ENCODE measurements at regions not wholly inside any gene's neighbourhood (a gene's known extent, or its start where the extent isn't known, plus 50 kb on each side); places are given as distances from the start of the nearest gene placed in this dataset.

DNA sequence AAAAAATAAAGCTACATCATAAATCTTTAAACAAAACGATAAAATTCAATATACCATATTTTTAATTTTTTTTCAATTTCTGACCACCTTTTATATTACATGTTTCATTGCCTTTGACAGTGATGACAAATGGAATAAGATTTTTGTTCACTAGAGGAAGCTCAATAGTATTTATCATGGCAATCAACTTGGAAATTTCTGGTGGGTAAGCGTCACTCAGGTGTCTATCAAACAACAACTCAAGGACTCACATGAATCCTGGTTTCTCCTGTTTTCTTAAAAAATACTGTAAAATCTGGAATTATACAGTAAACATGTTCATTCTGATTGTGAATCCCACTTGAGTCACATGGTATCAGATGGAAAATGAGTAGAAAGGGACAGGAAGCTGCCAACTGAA is 782.2 kb downstream of the OTOL1 start:
- Histone ChIP-seq H3K27ac (ENCODE audit: low read depth in 2 of 2, low read length in 2 of 2) (no peak overlapping the region), H3K4me1 (ENCODE audit: control insufficient read depth in 2 of 2, insufficient read depth in 2 of 2, low read length in 2 of 2) (no peaks in the 10 kb centered on the region), H3K27me3 (ENCODE audit: control insufficient read depth in 2 of 2, insufficient read depth in 2 of 2, low read length in 2 of 2) (no peaks in the 10 kb centered on the region), H3K9ac (ENCODE audit: low read depth in 1 of 2, low read length in 2 of 2) (no peak overlapping the region), H3K9me3 (ENCODE audit: control insufficient read depth in 2 of 2, low read length in 2 of 2) (no peaks in the 10 kb centered on the region), H3K4me3 (ENCODE audit: low read length in 2 of 2) (no peak overlapping the region), H3K36me3 (ENCODE audit: control insufficient read depth in 2 of 2, insufficient read depth in 2 of 2, low read length in 2 of 2) (no peaks in the 10 kb centered on the region)

GRCh38 chr3:162285259-162285658 is 788.7 kb downstream of the OTOL1 start:
- Histone ChIP-seq H3K9ac (ENCODE audit: low read depth in 1 of 2, low read length in 2 of 2) (no peak overlapping the region), H3K27ac (ENCODE audit: low read depth in 2 of 2, low read length in 2 of 2) (no peak overlapping the region), H3K9me3 (ENCODE audit: control insufficient read depth in 2 of 2, low read length in 2 of 2) (no peaks in the 10 kb centered on the region), H3K27me3 (ENCODE audit: control insufficient read depth in 2 of 2, insufficient read depth in 2 of 2, low read length in 2 of 2) (no peaks in the 10 kb centered on the region), H3K4me3 (ENCODE audit: low read length in 2 of 2) (no peak overlapping the region), H3K4me1 (ENCODE audit: control insufficient read depth in 2 of 2, insufficient read depth in 2 of 2, low read length in 2 of 2) (no peaks in the 10 kb centered on the region), H3K36me3 (ENCODE audit: control insufficient read depth in 2 of 2, insufficient read depth in 2 of 2, low read length in 2 of 2) (no peaks in the 10 kb centered on the region)

DNA sequence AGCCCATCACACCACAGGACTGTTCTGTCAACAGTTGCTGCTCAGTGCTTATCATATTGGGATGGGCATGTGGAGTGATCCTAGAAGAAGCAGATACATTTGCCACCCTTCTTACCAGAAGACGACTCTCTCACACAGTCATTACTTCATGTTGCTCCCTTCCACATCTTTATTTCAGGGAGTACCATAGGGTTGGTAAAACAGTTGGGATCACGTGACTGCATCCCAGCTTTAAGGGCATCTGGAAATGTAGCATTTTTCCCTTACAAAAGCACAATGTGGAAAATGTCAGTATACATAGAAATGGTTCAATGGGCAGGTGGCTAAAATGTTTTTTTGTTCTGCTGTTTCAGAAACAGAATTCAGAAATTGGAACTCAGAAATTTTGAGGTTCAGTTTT is 791.0 kb downstream of the OTOL1 start:
- Histone ChIP-seq H3K9ac (ENCODE audit: low read depth in 1 of 2, low read length in 2 of 2) (no peak overlapping the region), H3K27ac (ENCODE audit: low read depth in 2 of 2, low read length in 2 of 2) (no peak overlapping the region), H3K4me1 (ENCODE audit: control insufficient read depth in 2 of 2, insufficient read depth in 2 of 2, low read length in 2 of 2) (no peaks in the 10 kb centered on the region), H3K9me3 (ENCODE audit: control insufficient read depth in 2 of 2, low read length in 2 of 2) (no peaks in the 10 kb centered on the region), H3K27me3 (ENCODE audit: control insufficient read depth in 2 of 2, insufficient read depth in 2 of 2, low read length in 2 of 2) (no peaks in the 10 kb centered on the region), H3K36me3 (ENCODE audit: control insufficient read depth in 2 of 2, insufficient read depth in 2 of 2, low read length in 2 of 2) (no peaks in the 10 kb centered on the region), H3K4me3 (ENCODE audit: low read length in 2 of 2) (no peak overlapping the region)

GRCh38 chr3:162292409-162292808 is 795.8 kb downstream of the OTOL1 start:
- H3K9ac ChIP-seq (ENCODE audit: low read depth in 1 of 2, low read length in 2 of 2) = no peak overlapping the region
- H3K27ac ChIP-seq (ENCODE audit: low read depth in 2 of 2, low read length in 2 of 2) = no peak overlapping the region
- H3K4me1 ChIP-seq (ENCODE audit: control insufficient read depth in 2 of 2, insufficient read depth in 2 of 2, low read length in 2 of 2) = no peaks in the 10 kb centered on the region
- H3K9me3 ChIP-seq (ENCODE audit: control insufficient read depth in 2 of 2, low read length in 2 of 2) = no peaks in the 10 kb centered on the region
- H3K4me3 ChIP-seq (ENCODE audit: low read length in 2 of 2) = no peak overlapping the region
- H3K36me3 ChIP-seq (ENCODE audit: control insufficient read depth in 2 of 2, insufficient read depth in 2 of 2, low read length in 2 of 2) = no peaks in the 10 kb centered on the region
- H3K27me3 ChIP-seq (ENCODE audit: control insufficient read depth in 2 of 2, insufficient read depth in 2 of 2, low read length in 2 of 2) = no peaks in the 10 kb centered on the region

DNA sequence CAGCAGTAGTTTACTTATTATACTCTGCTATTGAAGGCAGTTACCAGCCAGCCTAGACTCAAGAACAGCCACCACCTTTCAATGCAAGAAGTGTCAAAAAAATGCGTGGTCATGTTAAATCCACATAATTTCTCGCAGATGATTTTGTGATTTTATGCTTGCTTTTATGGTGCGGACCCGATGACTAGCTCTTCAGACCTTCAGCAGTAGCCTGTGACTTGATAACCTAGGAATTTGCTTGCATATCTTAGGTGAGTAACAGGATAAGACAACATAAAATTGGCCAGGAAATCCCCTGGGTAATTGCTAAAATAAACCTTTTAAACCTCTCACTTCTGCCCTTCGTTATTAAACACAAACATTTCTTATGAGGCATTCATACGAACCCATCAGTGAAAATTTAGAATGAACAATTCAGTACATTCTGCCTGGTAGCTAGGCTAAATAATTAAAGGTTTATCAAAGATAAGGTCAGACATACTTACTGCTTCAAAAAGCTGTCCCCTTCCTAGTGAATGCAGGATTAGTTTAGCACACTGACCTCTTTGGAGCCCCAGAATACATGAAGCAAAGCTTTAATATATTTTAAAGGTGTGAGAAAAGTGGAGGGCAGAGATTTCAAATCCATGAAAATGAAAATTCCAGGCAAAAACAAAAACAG is 798.8 kb downstream of the OTOL1 start:
- Histone ChIP-seq H3K9ac (ENCODE audit: low read depth in 1 of 2, low read length in 2 of 2) (no peak overlapping the region), H3K36me3 (ENCODE audit: control insufficient read depth in 2 of 2, insufficient read depth in 2 of 2, low read length in 2 of 2) (no peaks in the 10 kb centered on the region), H3K4me3 (ENCODE audit: low read length in 2 of 2) (no peak overlapping the region), H3K27me3 (ENCODE audit: control insufficient read depth in 2 of 2, insufficient read depth in 2 of 2, low read length in 2 of 2) (no peaks in the 10 kb centered on the region), H3K4me1 (ENCODE audit: control insufficient read depth in 2 of 2, insufficient read depth in 2 of 2, low read length in 2 of 2) (no peaks in the 10 kb centered on the region), H3K27ac (ENCODE audit: low read depth in 2 of 2, low read length in 2 of 2) (no peak overlapping the region), H3K9me3 (ENCODE audit: control insufficient read depth in 2 of 2, low read length in 2 of 2) (no peaks in the 10 kb centered on the region)

GRCh38 chr3:162302983-162303624 is 806.5 kb downstream of the OTOL1 start:
- no peaks in the 10 kb centered on the region for H3K27me3 ChIP-seq (ENCODE audit: control insufficient read depth in 2 of 2, insufficient read depth in 2 of 2, low read length in 2 of 2)
- H3K9me3 ChIP-seq (ENCODE audit: control insufficient read depth in 2 of 2, low read length in 2 of 2) = no peaks in the 10 kb centered on the region
- H3K36me3 ChIP-seq (ENCODE audit: control insufficient read depth in 2 of 2, insufficient read depth in 2 of 2, low read length in 2 of 2) = no peaks in the 10 kb centered on the region
- no peaks in the 10 kb centered on the region for H3K4me1 ChIP-seq (ENCODE audit: control insufficient read depth in 2 of 2, insufficient read depth in 2 of 2, low read length in 2 of 2)
- no peak overlapping the region for H3K9ac ChIP-seq (ENCODE audit: low read depth in 1 of 2, low read length in 2 of 2)
- H3K27ac ChIP-seq (ENCODE audit: low read depth in 2 of 2, low read length in 2 of 2) = no peak overlapping the region
- no peak overlapping the region for H3K4me3 ChIP-seq (ENCODE audit: low read length in 2 of 2)

- H3K4me1 ChIP-seq (ENCODE audit: control insufficient read depth in 2 of 2, insufficient read depth in 2 of 2, low read length in 2 of 2) = no peaks in the 10 kb centered on the region
Observed at GRCh38 chr3:162317046-162317445, 820.4 kb downstream of the OTOL1 start.

DNA sequence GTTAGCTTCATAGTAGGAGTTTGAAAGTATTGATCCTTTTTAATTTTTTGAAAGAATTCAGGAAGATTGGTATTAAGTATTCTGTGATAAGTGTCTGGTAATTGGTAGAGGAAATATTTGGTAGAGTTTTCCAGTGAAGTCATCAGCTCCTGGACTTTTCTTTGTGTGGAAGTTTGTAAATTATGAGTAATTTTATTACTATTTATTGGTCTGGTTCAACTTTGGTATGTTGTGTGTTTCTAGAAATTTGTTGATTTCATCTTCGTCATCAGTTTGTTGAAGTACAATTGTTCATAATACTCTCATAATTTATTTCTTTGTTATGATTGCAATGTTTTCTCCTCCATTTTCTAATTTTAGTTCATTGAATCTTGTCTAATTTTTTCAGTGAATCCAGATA is 832.0 kb downstream of the OTOL1 start:
- no peak overlapping the region for H3K4me3 ChIP-seq (ENCODE audit: low read length in 2 of 2)
- no peaks in the 10 kb centered on the region for H3K27me3 ChIP-seq (ENCODE audit: control insufficient read depth in 2 of 2, insufficient read depth in 2 of 2, low read length in 2 of 2)
- H3K9me3 ChIP-seq (ENCODE audit: control insufficient read depth in 2 of 2, low read length in 2 of 2) = no peaks in the 10 kb centered on the region
- no peaks in the 10 kb centered on the region for H3K36me3 ChIP-seq (ENCODE audit: control insufficient read depth in 2 of 2, insufficient read depth in 2 of 2, low read length in 2 of 2)
- H3K4me1 ChIP-seq (ENCODE audit: control insufficient read depth in 2 of 2, insufficient read depth in 2 of 2, low read length in 2 of 2) = no peaks in the 10 kb centered on the region
- no peak overlapping the region for H3K9ac ChIP-seq (ENCODE audit: low read depth in 1 of 2, low read length in 2 of 2)
- H3K27ac ChIP-seq (ENCODE audit: low read depth in 2 of 2, low read length in 2 of 2) = no peak overlapping the region

More at GRCh38 chr3:162317046-162317445, 820.4 kb downstream of the OTOL1 start:
- Histone ChIP-seq H3K4me3 (ENCODE audit: low read length in 2 of 2) (no peak overlapping the region), H3K9ac (ENCODE audit: low read depth in 1 of 2, low read length in 2 of 2) (no peak overlapping the region), H3K9me3 (ENCODE audit: control insufficient read depth in 2 of 2, low read length in 2 of 2) (peaks cover 0 to 3% of the 10 kb centered on the region in 2 donors), H3K27me3 (ENCODE audit: control insufficient read depth in 2 of 2, insufficient read depth in 2 of 2, low read length in 2 of 2) (no peaks in the 10 kb centered on the region), H3K36me3 (ENCODE audit: control insufficient read depth in 2 of 2, insufficient read depth in 2 of 2, low read length in 2 of 2) (no peaks in the 10 kb centered on the region), H3K27ac (ENCODE audit: low read depth in 2 of 2, low read length in 2 of 2) (no peak overlapping the region)

- Histone ChIP-seq H3K4me3 (ENCODE audit: low read length in 2 of 2) (no peak overlapping the region), H3K27ac (ENCODE audit: low read depth in 2 of 2, low read length in 2 of 2) (no peak overlapping the region), H3K9ac (ENCODE audit: low read depth in 1 of 2, low read length in 2 of 2) (no peak overlapping the region), H3K27me3 (ENCODE audit: control insufficient read depth in 2 of 2, insufficient read depth in 2 of 2, low read length in 2 of 2) (no peaks in the 10 kb centered on the region), H3K9me3 (ENCODE audit: control insufficient read depth in 2 of 2, low read length in 2 of 2) (no peaks in the 10 kb centered on the region), H3K36me3 (ENCODE audit: control insufficient read depth in 2 of 2, insufficient read depth in 2 of 2, low read length in 2 of 2) (no peaks in the 10 kb centered on the region), H3K4me1 (ENCODE audit: control insufficient read depth in 2 of 2, insufficient read depth in 2 of 2, low read length in 2 of 2) (no peaks in the 10 kb centered on the region)
Observed at GRCh38 chr3:162329514-162329913, 832.9 kb downstream of the OTOL1 start.

GRCh38 chr3:162332344-162332743 is 835.7 kb downstream of the OTOL1 start:
- H3K9ac ChIP-seq (ENCODE audit: low read depth in 1 of 2, low read length in 2 of 2) = no peak overlapping the region
- no peak overlapping the region for H3K27ac ChIP-seq (ENCODE audit: low read depth in 2 of 2, low read length in 2 of 2)
- H3K4me3 ChIP-seq (ENCODE audit: low read length in 2 of 2) = no peak overlapping the region
- no peaks in the 10 kb centered on the region for H3K36me3 ChIP-seq (ENCODE audit: control insufficient read depth in 2 of 2, insufficient read depth in 2 of 2, low read length in 2 of 2)
- no peaks in the 10 kb centered on the region for H3K27me3 ChIP-seq (ENCODE audit: control insufficient read depth in 2 of 2, insufficient read depth in 2 of 2, low read length in 2 of 2)
- H3K9me3 ChIP-seq (ENCODE audit: control insufficient read depth in 2 of 2, low read length in 2 of 2) = no peaks in the 10 kb centered on the region
- H3K4me1 ChIP-seq (ENCODE audit: control insufficient read depth in 2 of 2, insufficient read depth in 2 of 2, low read length in 2 of 2) = no peaks in the 10 kb centered on the region
